ENCODE measurements at regions not wholly inside any gene's neighbourhood (a gene's known extent, or its start where the extent isn't known, plus 50 kb on each side); places are given as distances from the start of the nearest gene placed in this dataset.

- Histone ChIP-seq H3K4me1 (no peaks in the 10 kb centered on the region), H3K27ac (no peak overlapping the region), H3K36me3 (no peaks in the 10 kb centered on the region), H3K4me3 (no peak overlapping the region), H3K27me3 (no peaks in the 10 kb centered on the region), H3K9me3 (no peaks in the 10 kb centered on the region)
- ATAC-seq = no peak
- no peak for TF ChIP-seq CTCF (IDR thresholded peaks at IDR 0.05)
- intact Hi-C loops (cut with DNase I) = no loop called here
- no peak for DNase-seq
Observed at GRCh38 chr9:8140557-8140956, 341.0 kb upstream of the DMAC1 start.

GRCh38 chr9:8139756-8140155 is 340.2 kb upstream of the DMAC1 start:
- Histone ChIP-seq H3K4me1 (no peaks in the 10 kb centered on the region), H3K36me3 (no peaks in the 10 kb centered on the region), H3K27me3 (no peaks in the 10 kb centered on the region), H3K9me3 (no peaks in the 10 kb centered on the region), H3K27ac (no peak overlapping the region), H3K4me3 (no peak overlapping the region)
- no peak for TF ChIP-seq CTCF (IDR thresholded peaks at IDR 0.05)
- ATAC-seq = no peak
- intact Hi-C loops (cut with DNase I) = no loop called here
- peak in 1 of 4 donors; percentile 0 for DNase-seq

- H3K4me1 ChIP-seq = no peaks in the 10 kb centered on the region
- ATAC-seq (no peak), DNase-seq (no peak)
- no peak overlapping the region for H3K4me3 ChIP-seq
- no peaks in the 10 kb centered on the region for H3K36me3 ChIP-seq
- no peak overlapping the region for H3K27ac ChIP-seq
- no peak for TF ChIP-seq CTCF (IDR thresholded peaks at IDR 0.05)
- intact Hi-C loops (cut with DNase I) = no loop called here
- H3K27me3 ChIP-seq = no peaks in the 10 kb centered on the region
- H3K9me3 ChIP-seq = no peaks in the 10 kb centered on the region
Observed at GRCh38 chr9:8136477-8136876, 336.9 kb upstream of the DMAC1 start.

- Histone ChIP-seq H3K27ac (no peak overlapping the region), H3K36me3 (no peaks in the 10 kb centered on the region), H3K4me3 (no peak overlapping the region), H3K27me3 (no peaks in the 10 kb centered on the region), H3K9me3 (no peaks in the 10 kb centered on the region), H3K4me1 (no peaks in the 10 kb centered on the region)
- no peak for ATAC-seq
- no peak for TF ChIP-seq CTCF (IDR thresholded peaks at IDR 0.05)
- DNase-seq = no peak
- intact Hi-C loops (cut with DNase I) = no loop called here
Observed at GRCh38 chr9:8134635-8135034, 335.1 kb upstream of the DMAC1 start.

- Histone ChIP-seq H3K27ac (no peak overlapping the region), H3K4me3 (no peak overlapping the region), H3K4me1 (no peaks in the 10 kb centered on the region), H3K36me3 (no peaks in the 10 kb centered on the region), H3K9me3 (no peaks in the 10 kb centered on the region), H3K27me3 (no peaks in the 10 kb centered on the region)
- TF ChIP-seq CTCF (IDR thresholded peaks at IDR 0.05) = no peak
- DNase-seq (no peak), ATAC-seq (no peak)
- intact Hi-C loops (cut with DNase I) = no loop called here
Observed at GRCh38 chr9:8133606-8134005, 334.0 kb upstream of the DMAC1 start.

All from left lung (tissue), 4 donors.